PFSK-1 (cell line): ENCODE measurements at regions not wholly inside any gene's neighbourhood (a gene's known extent, or its start where the extent isn't known, plus 50 kb on each side); places are given as distances from the start of the nearest gene placed in this dataset.

Experiments
- POLR2AphosphoS5 ChIP-seq: IDR thresholded peaks from 2 replicates; pipeline ENCODE4 v1.6.1; 2012; ENCODE audit warnings: low read depth, mild to moderate bottlenecking, control low read depth, low read length, moderate library complexity
- TAF1 ChIP-seq: IDR thresholded peaks from 2 replicates; pipeline ENCODE4 v1.6.1; 2012; ENCODE audit warnings: low read length, control low read depth, borderline replicate concordance; ENCODE audit not compliant: insufficient read depth
- TF ChIP-seq, protein P1 (sequence below), 2 experiments: IDR thresholded peaks; 2 replicates each; pipeline versions ENCODE4 v1.6.1 to v1.8.0; 2011 to 2012; ENCODE audit warnings: low read depth in 2 of 2, low read length in 2 of 2, control low read depth in 1 of 2, inconsistent platforms in 1 of 2, mild to moderate bottlenecking in 1 of 2, moderate library complexity in 1 of 2; ENCODE audit not compliant: insufficient read depth in 1 of 2

DNA sequence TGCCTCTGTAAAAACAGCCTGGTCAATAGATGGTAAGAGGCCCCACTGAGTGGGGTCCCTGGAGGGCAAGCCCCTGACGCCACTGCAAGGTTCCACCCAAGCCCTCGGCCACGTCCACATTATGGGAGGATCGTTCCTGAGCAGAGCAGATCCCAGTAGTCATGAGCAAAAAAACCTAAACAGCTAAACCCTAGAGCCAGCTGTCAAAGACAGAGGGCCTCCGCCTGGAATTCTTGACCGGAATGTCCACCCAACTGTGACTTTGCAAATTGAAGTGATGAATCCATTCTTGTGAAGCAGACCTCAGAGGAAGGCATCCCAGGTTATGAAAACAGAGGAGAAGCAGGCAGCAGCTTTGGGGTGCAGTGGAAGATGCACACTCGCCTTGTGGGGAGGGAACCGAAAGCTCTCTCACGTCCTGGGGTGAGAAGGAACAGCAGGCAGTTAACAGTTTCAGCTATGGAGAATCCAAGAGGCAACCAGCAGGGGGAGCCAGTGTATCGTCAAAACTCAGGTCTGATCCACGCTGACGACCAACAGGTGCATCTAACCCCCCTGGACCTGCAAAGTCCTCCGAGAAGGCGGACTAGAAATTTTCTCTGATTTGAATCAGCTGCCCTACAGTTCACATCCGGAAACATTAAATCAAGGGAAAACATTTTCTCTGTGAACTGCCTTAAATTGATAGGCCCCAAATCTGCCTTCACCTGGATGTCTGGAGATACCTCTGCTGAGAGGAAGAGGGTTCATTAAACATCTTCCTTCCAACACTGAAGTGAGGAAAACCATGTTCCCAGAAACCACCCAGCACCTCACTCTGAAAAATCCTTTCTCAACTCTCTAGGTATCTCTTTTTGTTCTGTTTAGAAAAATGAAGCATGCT lies 139.1 kb upstream of the PFKP start:
- TF ChIP-seq POLR2AphosphoS5, result no peak
- TF ChIP-seq TAF1, result no peak
- TF ChIP-seq, protein P1, sequence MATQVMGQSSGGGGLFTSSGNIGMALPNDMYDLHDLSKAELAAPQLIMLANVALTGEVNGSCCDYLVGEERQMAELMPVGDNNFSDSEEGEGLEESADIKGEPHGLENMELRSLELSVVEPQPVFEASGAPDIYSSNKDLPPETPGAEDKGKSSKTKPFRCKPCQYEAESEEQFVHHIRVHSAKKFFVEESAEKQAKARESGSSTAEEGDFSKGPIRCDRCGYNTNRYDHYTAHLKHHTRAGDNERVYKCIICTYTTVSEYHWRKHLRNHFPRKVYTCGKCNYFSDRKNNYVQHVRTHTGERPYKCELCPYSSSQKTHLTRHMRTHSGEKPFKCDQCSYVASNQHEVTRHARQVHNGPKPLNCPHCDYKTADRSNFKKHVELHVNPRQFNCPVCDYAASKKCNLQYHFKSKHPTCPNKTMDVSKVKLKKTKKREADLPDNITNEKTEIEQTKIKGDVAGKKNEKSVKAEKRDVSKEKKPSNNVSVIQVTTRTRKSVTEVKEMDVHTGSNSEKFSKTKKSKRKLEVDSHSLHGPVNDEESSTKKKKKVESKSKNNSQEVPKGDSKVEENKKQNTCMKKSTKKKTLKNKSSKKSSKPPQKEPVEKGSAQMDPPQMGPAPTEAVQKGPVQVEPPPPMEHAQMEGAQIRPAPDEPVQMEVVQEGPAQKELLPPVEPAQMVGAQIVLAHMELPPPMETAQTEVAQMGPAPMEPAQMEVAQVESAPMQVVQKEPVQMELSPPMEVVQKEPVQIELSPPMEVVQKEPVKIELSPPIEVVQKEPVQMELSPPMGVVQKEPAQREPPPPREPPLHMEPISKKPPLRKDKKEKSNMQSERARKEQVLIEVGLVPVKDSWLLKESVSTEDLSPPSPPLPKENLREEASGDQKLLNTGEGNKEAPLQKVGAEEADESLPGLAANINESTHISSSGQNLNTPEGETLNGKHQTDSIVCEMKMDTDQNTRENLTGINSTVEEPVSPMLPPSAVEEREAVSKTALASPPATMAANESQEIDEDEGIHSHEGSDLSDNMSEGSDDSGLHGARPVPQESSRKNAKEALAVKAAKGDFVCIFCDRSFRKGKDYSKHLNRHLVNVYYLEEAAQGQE (IDR thresholded peaks at IDR 0.05; ENCODE audit: insufficient read depth in 1 of 2, low read depth in 2 of 2, low read length in 2 of 2), result no peak
